K562 (cell line): ENCODE measurements at regions not wholly inside any gene's neighbourhood (a gene's known extent, or its start where the extent isn't known, plus 50 kb on each side); places are given as distances from the start of the nearest gene placed in this dataset.

Experiments used
- BRD4 ChIP-seq: fragments of 200-600 bp; sonication (generic); IDR thresholded peaks from 2 replicates; pipeline ENCODE4 v1.6.1; 2017; ENCODE audit warnings: inconsistent platforms
- CTBP1 ChIP-seq: fragments of 450-650 bp; IDR thresholded peaks from 2 replicates; pipeline ENCODE4 v1.6.1; 2016; ENCODE audit warnings: borderline replicate concordance
- FUS ChIP-seq: fragments of 200-400 bp; formaldehyde crosslinking; optimal IDR thresholded peaks from 2 replicates; pipeline ENCODE3; 2017; ENCODE audit warnings: low read depth, low read length
- IFI16 ChIP-seq: fragments of 250-450 bp; sonication (Bioruptor Pico); IDR thresholded peaks from 2 replicates; pipeline ENCODE4 v2.1.2; 2022; ENCODE audit warnings: mild to moderate bottlenecking, inconsistent platforms
- NR0B1 ChIP-seq: fragments of 450-650 bp; IDR thresholded peaks from one replicate; pipeline ENCODE4 v1.6.1; 2018; ENCODE audit warnings: mild to moderate bottlenecking, moderate library complexity; ENCODE audit not compliant: partially characterized antibody
- PKNOX1 ChIP-seq: fragments of 450-650 bp; IDR thresholded peaks from 2 replicates; pipeline ENCODE4 v1.6.1; 2016
- POLR2A ChIP-seq: fragments of 450-650 bp; conservative IDR thresholded peaks from 2 replicates; pipeline ENCODE4 v1.6.1; 2016
- RHOXF2B ChIP-seq: fragments of 250-450 bp; sonication (Bioruptor Pico); conservative IDR thresholded peaks from 2 replicates; pipeline ENCODE4 v1.5.1; 2021
- TAF15 ChIP-seq: fragments of 200-400 bp; formaldehyde crosslinking; IDR thresholded peaks from 2 replicates; pipeline ENCODE4 v1.6.1; 2017; ENCODE audit warnings: mild to moderate bottlenecking, low read depth, low read length, moderate library complexity
- ZFP36 ChIP-seq: fragments of 150-350 bp; IDR thresholded peaks from 2 replicates; pipeline ENCODE4 v1.6.1; 2018; ENCODE audit warnings: low read length, low read depth; ENCODE audit not compliant: partially characterized antibody
- ZNF143 ChIP-seq: sonication (generic); formaldehyde crosslinking; IDR thresholded peaks from 2 replicates; pipeline ENCODE4 v1.9.0; 2022; ENCODE audit warnings: mild to moderate bottlenecking, missing genetic modification reagents
- ZNF436 ChIP-seq: fragments of 250-450, 450-650 bp; sonication (Bioruptor Pico); formaldehyde crosslinking; IDR thresholded peaks from 2 replicates; pipeline ENCODE4 v1.7.0; 2020; ENCODE audit warnings: mild to moderate bottlenecking
- ZNF77 ChIP-seq: fragments of 250-450 bp; sonication (Bioruptor Pico); IDR thresholded peaks from 2 replicates; pipeline ENCODE4 v1.5.0; 2020
- TF ChIP-seq, protein P1 (sequence below): sonication (generic); formaldehyde crosslinking; IDR thresholded peaks from 2 replicates; pipeline ENCODE4 v1.8.0; 2022; ENCODE audit warnings: mild to moderate bottlenecking, missing genetic modification reagents
- TF ChIP-seq, protein P2 (sequence below): fragments of 250-450 bp; sonication (Bioruptor Pico); IDR thresholded peaks from 2 replicates; pipeline ENCODE4 v1.5.0; 2021

DNA sequence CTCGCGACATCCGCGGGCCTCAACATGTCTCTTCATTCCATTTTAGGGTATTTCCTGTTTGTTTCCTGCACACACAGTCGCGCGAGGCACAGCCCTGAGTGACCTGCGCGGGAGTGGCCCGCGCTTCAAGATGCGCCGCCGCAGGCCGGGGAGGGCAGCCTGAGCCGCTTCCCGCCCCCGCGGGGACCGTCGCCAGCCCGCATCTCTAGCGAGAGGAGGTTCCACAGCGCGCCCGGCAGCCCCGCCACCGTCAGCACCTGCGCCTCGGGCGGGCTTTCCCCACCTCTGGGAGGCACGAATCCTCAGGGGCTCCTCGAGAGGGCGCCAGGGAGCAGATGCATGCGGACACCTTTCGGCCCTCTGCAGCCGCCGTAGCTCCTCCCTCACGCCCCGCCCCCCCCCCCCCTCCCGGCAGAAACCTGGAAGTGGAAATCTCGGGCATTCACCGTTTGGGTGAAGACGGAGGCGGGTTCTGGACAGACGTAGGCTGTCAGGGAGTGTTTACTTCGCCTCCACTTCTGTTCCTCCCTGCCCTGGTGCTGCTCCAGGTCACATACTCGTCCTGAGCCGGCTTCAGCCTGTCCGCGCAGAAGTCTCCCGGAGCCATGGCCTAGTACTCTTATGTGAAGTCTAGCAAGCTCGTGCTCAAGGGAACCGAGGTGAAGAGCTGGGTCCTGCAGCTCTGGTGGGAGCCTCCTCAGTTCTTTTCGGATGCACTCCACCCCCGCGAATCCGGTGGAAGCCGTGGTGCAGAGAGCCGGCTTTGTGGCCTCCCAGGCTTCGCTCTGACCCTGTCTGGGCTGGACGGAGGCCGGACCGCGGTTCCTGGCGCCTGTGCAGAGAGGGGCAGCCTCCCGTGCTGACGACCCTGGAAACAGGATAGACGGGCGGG lies 880.5 kb upstream of the DEFB115 start (continued):
- TF ChIP-seq, protein P1, sequence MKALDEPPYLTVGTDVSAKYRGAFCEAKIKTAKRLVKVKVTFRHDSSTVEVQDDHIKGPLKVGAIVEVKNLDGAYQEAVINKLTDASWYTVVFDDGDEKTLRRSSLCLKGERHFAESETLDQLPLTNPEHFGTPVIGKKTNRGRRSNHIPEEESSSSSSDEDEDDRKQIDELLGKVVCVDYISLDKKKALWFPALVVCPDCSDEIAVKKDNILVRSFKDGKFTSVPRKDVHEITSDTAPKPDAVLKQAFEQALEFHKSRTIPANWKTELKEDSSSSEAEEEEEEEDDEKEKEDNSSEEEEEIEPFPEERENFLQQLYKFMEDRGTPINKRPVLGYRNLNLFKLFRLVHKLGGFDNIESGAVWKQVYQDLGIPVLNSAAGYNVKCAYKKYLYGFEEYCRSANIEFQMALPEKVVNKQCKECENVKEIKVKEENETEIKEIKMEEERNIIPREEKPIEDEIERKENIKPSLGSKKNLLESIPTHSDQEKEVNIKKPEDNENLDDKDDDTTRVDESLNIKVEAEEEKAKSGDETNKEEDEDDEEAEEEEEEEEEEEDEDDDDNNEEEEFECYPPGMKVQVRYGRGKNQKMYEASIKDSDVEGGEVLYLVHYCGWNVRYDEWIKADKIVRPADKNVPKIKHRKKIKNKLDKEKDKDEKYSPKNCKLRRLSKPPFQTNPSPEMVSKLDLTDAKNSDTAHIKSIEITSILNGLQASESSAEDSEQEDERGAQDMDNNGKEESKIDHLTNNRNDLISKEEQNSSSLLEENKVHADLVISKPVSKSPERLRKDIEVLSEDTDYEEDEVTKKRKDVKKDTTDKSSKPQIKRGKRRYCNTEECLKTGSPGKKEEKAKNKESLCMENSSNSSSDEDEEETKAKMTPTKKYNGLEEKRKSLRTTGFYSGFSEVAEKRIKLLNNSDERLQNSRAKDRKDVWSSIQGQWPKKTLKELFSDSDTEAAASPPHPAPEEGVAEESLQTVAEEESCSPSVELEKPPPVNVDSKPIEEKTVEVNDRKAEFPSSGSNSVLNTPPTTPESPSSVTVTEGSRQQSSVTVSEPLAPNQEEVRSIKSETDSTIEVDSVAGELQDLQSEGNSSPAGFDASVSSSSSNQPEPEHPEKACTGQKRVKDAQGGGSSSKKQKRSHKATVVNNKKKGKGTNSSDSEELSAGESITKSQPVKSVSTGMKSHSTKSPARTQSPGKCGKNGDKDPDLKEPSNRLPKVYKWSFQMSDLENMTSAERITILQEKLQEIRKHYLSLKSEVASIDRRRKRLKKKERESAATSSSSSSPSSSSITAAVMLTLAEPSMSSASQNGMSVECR (CRISPR knock-in tag) = 0 out of 2 replicates have a peak, but pooled peaks have one; percentile 38
- peak; percentile 78 for TF ChIP-seq POLR2A
- TF ChIP-seq ZFP36 = no peak
- TF ChIP-seq FUS = no peak
- TF ChIP-seq BRD4 = no peak
- no peak for TF ChIP-seq ZNF143 (CRISPR knock-in tag)
- no peak for TF ChIP-seq TAF15
- TF ChIP-seq NR0B1 = no peak
- TF ChIP-seq ZNF436 = no peak
- TF ChIP-seq ZNF77 = no peak
- no peak for TF ChIP-seq IFI16 (CRISPR knock-in tag)
- TF ChIP-seq RHOXF2B = no peak
- TF ChIP-seq, protein P2, sequence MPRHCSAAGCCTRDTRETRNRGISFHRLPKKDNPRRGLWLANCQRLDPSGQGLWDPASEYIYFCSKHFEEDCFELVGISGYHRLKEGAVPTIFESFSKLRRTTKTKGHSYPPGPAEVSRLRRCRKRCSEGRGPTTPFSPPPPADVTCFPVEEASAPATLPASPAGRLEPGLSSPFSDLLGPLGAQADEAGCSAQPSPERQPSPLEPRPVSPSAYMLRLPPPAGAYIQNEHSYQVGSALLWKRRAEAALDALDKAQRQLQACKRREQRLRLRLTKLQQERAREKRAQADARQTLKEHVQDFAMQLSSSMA (CRISPR knock-in tag) = no peak
- no peak for TF ChIP-seq PKNOX1
- TF ChIP-seq CTBP1 = peak; percentile 71; the same call in 1 of the 2 replicates
